ENCODE measurements at regions not wholly inside any gene's neighbourhood (a gene's known extent, or its start where the extent isn't known, plus 50 kb on each side); places are given as distances from the start of the nearest gene placed in this dataset.

DNA sequence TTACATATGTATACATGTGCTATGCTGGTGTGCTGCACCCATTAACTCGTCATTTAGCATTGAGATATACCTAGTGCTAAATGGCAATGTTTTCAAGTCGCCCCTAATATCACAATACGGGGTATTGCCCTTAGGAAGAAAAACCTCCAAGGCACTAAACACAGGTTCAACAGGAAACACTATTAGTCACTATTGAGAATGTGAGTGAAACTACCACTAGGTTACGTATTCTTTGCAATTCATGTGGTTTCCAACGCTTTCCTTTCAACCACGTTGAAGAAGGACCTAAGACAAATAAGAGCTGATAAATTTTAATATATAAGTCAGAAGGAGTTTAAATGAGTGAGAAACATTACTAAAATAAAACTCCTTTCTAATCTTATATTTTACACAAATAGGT, 134.7 kb upstream of the SPANXN4 start:
- Histone ChIP-seq H3K9me3 (ENCODE audit: low read length) (no peaks in the 10 kb centered on the region), H3K9ac (ENCODE audit: low read length) (no peak overlapping the region), H4K20me1 (ENCODE audit: insufficient read depth, low read length) (no peaks in the 10 kb centered on the region), H2AFZ (ENCODE audit: low read length) (no peak overlapping the region), H3K27ac (ENCODE audit: low read depth, low read length, poor library complexity, severe bottlenecking) (no peak overlapping the region), H3K36me3 (ENCODE audit: insufficient read depth, low read length) (no peaks in the 10 kb centered on the region), H3K4me1 (ENCODE audit: insufficient read depth, low read length, severe bottlenecking) (no peaks in the 10 kb centered on the region), H3K9me2 (ENCODE audit: low read depth, low read length) (no peaks in the 10 kb centered on the region), H3F3A (ENCODE audit: insufficient read depth, low read length) (no peaks in the 10 kb centered on the region), H3K4me2 (ENCODE audit: low read length) (no peak overlapping the region), H3K27me3 (ENCODE audit: insufficient read depth, low read length) (no peaks in the 10 kb centered on the region), H3K79me2 (ENCODE audit: insufficient read depth, low read length) (no peaks in the 10 kb centered on the region), H3K4me3 (ENCODE audit: low read depth, low read length, poor library complexity, severe bottlenecking) (no peak overlapping the region)
- TF ChIP-seq EZH2 (IDR thresholded peaks at IDR 0.05; ENCODE audit: borderline replicate concordance, low read length) (no peak), CTCF (IDR thresholded peaks at IDR 0.05; ENCODE audit: low read length) (no peak)

- Histone ChIP-seq H4K20me1 (ENCODE audit: insufficient read depth, low read length) (no peaks in the 10 kb centered on the region), H3K9ac (ENCODE audit: low read length) (no peak overlapping the region), H3F3A (ENCODE audit: insufficient read depth, low read length) (no peaks in the 10 kb centered on the region), H3K27me3 (ENCODE audit: insufficient read depth, low read length) (no peaks in the 10 kb centered on the region), H3K36me3 (ENCODE audit: insufficient read depth, low read length) (no peaks in the 10 kb centered on the region), H3K79me2 (ENCODE audit: insufficient read depth, low read length) (no peaks in the 10 kb centered on the region), H2AFZ (ENCODE audit: low read length) (no peak overlapping the region), H3K4me1 (ENCODE audit: insufficient read depth, low read length, severe bottlenecking) (no peaks in the 10 kb centered on the region), H3K27ac (ENCODE audit: low read depth, low read length, poor library complexity, severe bottlenecking) (no peak overlapping the region), H3K4me3 (ENCODE audit: low read depth, low read length, poor library complexity, severe bottlenecking) (no peak overlapping the region), H3K9me3 (ENCODE audit: low read length) (no peaks in the 10 kb centered on the region), H3K4me2 (ENCODE audit: low read length) (no peak overlapping the region), H3K9me2 (ENCODE audit: low read depth, low read length) (no peaks in the 10 kb centered on the region)
- TF ChIP-seq CTCF (IDR thresholded peaks at IDR 0.05; ENCODE audit: low read length): no peak
- TF ChIP-seq EZH2 (IDR thresholded peaks at IDR 0.05; ENCODE audit: borderline replicate concordance, low read length): no peak
These were observed 127.6 kb upstream of the SPANXN4 start for GRCh38 chrX:142898164-142898563.

GRCh38 chrX:142923201-142923600, 102.5 kb upstream of the SPANXN4 start:
- H3F3A ChIP-seq (ENCODE audit: insufficient read depth, low read length): no peaks in the 10 kb centered on the region
- no peak overlapping the region for H3K4me3 ChIP-seq (ENCODE audit: low read depth, low read length, poor library complexity, severe bottlenecking)
- H3K4me2 ChIP-seq (ENCODE audit: low read length): no peak overlapping the region
- H3K4me1 ChIP-seq (ENCODE audit: insufficient read depth, low read length, severe bottlenecking): no peaks in the 10 kb centered on the region
- H3K9me2 ChIP-seq (ENCODE audit: low read depth, low read length): no peaks in the 10 kb centered on the region
- H3K27me3 ChIP-seq (ENCODE audit: insufficient read depth, low read length): no peaks in the 10 kb centered on the region
- no peak overlapping the region for H3K9ac ChIP-seq (ENCODE audit: low read length)
- H3K9me3 ChIP-seq (ENCODE audit: low read length): no peaks in the 10 kb centered on the region
- no peak overlapping the region for H3K27ac ChIP-seq (ENCODE audit: low read depth, low read length, poor library complexity, severe bottlenecking)
- no peaks in the 10 kb centered on the region for H3K79me2 ChIP-seq (ENCODE audit: insufficient read depth, low read length)
- H2AFZ ChIP-seq (ENCODE audit: low read length): no peak overlapping the region
- TF ChIP-seq CTCF (IDR thresholded peaks at IDR 0.05; ENCODE audit: low read length) (no peak), EZH2 (IDR thresholded peaks at IDR 0.05; ENCODE audit: borderline replicate concordance, low read length) (no peak)
- H4K20me1 ChIP-seq (ENCODE audit: insufficient read depth, low read length): no peaks in the 10 kb centered on the region
- H3K36me3 ChIP-seq (ENCODE audit: insufficient read depth, low read length): no peaks in the 10 kb centered on the region

Measured in OCI-LY1 (cell line).